ENCODE measurements at regions not wholly inside any gene's neighbourhood (a gene's known extent, or its start where the extent isn't known, plus 50 kb on each side); places are given as distances from the start of the nearest gene placed in this dataset.

GRCh38 chr3:25212736-25213135 lies 215.3 kb upstream of the RARB start:
- Histone ChIP-seq H3K4me3 (ENCODE audit: low read depth, low read length) (no peak overlapping the region), H3K27me3 (ENCODE audit: control insufficient read depth, insufficient read depth, low read length) (no peaks in the 10 kb centered on the region), H3K36me3 (ENCODE audit: control insufficient read depth, insufficient read depth, low read length) (no peaks in the 10 kb centered on the region), H3K9ac (ENCODE audit: low read length) (no peak overlapping the region), H3K9me3 (ENCODE audit: control insufficient read depth, insufficient read depth, low read depth, low read length) (no peaks in the 10 kb centered on the region), H3K4me1 (ENCODE audit: control insufficient read depth, insufficient read depth, low read length) (no peaks in the 10 kb centered on the region), H3K27ac (ENCODE audit: low read depth, low read length) (no peak overlapping the region)

- H3K36me3 ChIP-seq (ENCODE audit: control insufficient read depth, insufficient read depth, low read length): no peaks in the 10 kb centered on the region
- H3K27ac ChIP-seq (ENCODE audit: low read depth, low read length): no peak overlapping the region
- H3K9ac ChIP-seq (ENCODE audit: low read length): no peak overlapping the region
- H3K4me1 ChIP-seq (ENCODE audit: control insufficient read depth, insufficient read depth, low read length): no peaks in the 10 kb centered on the region
- H3K4me3 ChIP-seq (ENCODE audit: low read depth, low read length): no peak overlapping the region
- no peaks in the 10 kb centered on the region for H3K27me3 ChIP-seq (ENCODE audit: control insufficient read depth, insufficient read depth, low read length)
- H3K9me3 ChIP-seq (ENCODE audit: control insufficient read depth, insufficient read depth, low read depth, low read length): no peaks in the 10 kb centered on the region
These were observed 214.0 kb upstream of the RARB start for GRCh38 chr3:25214034-25214433.

GRCh38 chr3:25218362-25218761 lies 209.7 kb upstream of the RARB start:
- no peak overlapping the region for H3K4me3 ChIP-seq (ENCODE audit: low read depth, low read length)
- no peak overlapping the region for H3K9ac ChIP-seq (ENCODE audit: low read length)
- no peaks in the 10 kb centered on the region for H3K4me1 ChIP-seq (ENCODE audit: control insufficient read depth, insufficient read depth, low read length)
- H3K27me3 ChIP-seq (ENCODE audit: control insufficient read depth, insufficient read depth, low read length): no peaks in the 10 kb centered on the region
- H3K9me3 ChIP-seq (ENCODE audit: control insufficient read depth, insufficient read depth, low read depth, low read length): no peaks in the 10 kb centered on the region
- no peak overlapping the region for H3K27ac ChIP-seq (ENCODE audit: low read depth, low read length)
- H3K36me3 ChIP-seq (ENCODE audit: control insufficient read depth, insufficient read depth, low read length): no peaks in the 10 kb centered on the region

- Histone ChIP-seq H3K27me3 (ENCODE audit: control insufficient read depth, insufficient read depth, low read length) (no peaks in the 10 kb centered on the region), H3K4me3 (ENCODE audit: low read depth, low read length) (no peak overlapping the region), H3K4me1 (ENCODE audit: control insufficient read depth, insufficient read depth, low read length) (peaks cover 6% of the 10 kb centered on the region), H3K36me3 (ENCODE audit: control insufficient read depth, insufficient read depth, low read length) (no peaks in the 10 kb centered on the region), H3K9me3 (ENCODE audit: control insufficient read depth, insufficient read depth, low read depth, low read length) (no peaks in the 10 kb centered on the region), H3K9ac (ENCODE audit: low read length) (no peak overlapping the region), H3K27ac (ENCODE audit: low read depth, low read length) (no peak overlapping the region)
These were observed 201.3 kb upstream of the RARB start for GRCh38 chr3:25226747-25227146.

- H3K4me1 ChIP-seq (ENCODE audit: control insufficient read depth, insufficient read depth, low read length): peaks cover 6% of the 10 kb centered on the region
- H3K4me3 ChIP-seq (ENCODE audit: low read depth, low read length): no peak overlapping the region
- no peak overlapping the region for H3K9ac ChIP-seq (ENCODE audit: low read length)
- no peaks in the 10 kb centered on the region for H3K36me3 ChIP-seq (ENCODE audit: control insufficient read depth, insufficient read depth, low read length)
- no peak overlapping the region for H3K27ac ChIP-seq (ENCODE audit: low read depth, low read length)
- H3K27me3 ChIP-seq (ENCODE audit: control insufficient read depth, insufficient read depth, low read length): no peaks in the 10 kb centered on the region
- H3K9me3 ChIP-seq (ENCODE audit: control insufficient read depth, insufficient read depth, low read depth, low read length): no peaks in the 10 kb centered on the region
These were observed 198.5 kb upstream of the RARB start for GRCh38 chr3:25229586-25229985.

GRCh38 chr3:25235031-25235430 lies 193.0 kb upstream of the RARB start:
- Histone ChIP-seq H3K27me3 (ENCODE audit: control insufficient read depth, insufficient read depth, low read length) (no peaks in the 10 kb centered on the region), H3K9me3 (ENCODE audit: control insufficient read depth, insufficient read depth, low read depth, low read length) (no peaks in the 10 kb centered on the region), H3K36me3 (ENCODE audit: control insufficient read depth, insufficient read depth, low read length) (no peaks in the 10 kb centered on the region), H3K4me3 (ENCODE audit: low read depth, low read length) (no peak overlapping the region), H3K9ac (ENCODE audit: low read length) (no peak overlapping the region), H3K4me1 (ENCODE audit: control insufficient read depth, insufficient read depth, low read length) (peaks cover 6% of the 10 kb centered on the region), H3K27ac (ENCODE audit: low read depth, low read length) (no peak overlapping the region)

- Histone ChIP-seq H3K9me3 (ENCODE audit: control insufficient read depth, insufficient read depth, low read depth, low read length) (no peaks in the 10 kb centered on the region), H3K4me1 (ENCODE audit: control insufficient read depth, insufficient read depth, low read length) (peaks cover 6% of the 10 kb centered on the region), H3K27me3 (ENCODE audit: control insufficient read depth, insufficient read depth, low read length) (no peaks in the 10 kb centered on the region), H3K36me3 (ENCODE audit: control insufficient read depth, insufficient read depth, low read length) (no peaks in the 10 kb centered on the region), H3K4me3 (ENCODE audit: low read depth, low read length) (no peak overlapping the region), H3K9ac (ENCODE audit: low read length) (no peak overlapping the region), H3K27ac (ENCODE audit: low read depth, low read length) (no peak overlapping the region)
These were observed 192.6 kb upstream of the RARB start for GRCh38 chr3:25235466-25235865.

- Histone ChIP-seq H3K4me1 (ENCODE audit: control insufficient read depth, insufficient read depth, low read length) (no peaks in the 10 kb centered on the region), H3K27ac (ENCODE audit: low read depth, low read length) (no peak overlapping the region)
These were observed 190.5 kb upstream of the RARB start for GRCh38 chr3:25237602-25238001.

GRCh38 chr3:25239042-25239441 lies 189.0 kb upstream of the RARB start:
- no peak overlapping the region for H3K4me3 ChIP-seq (ENCODE audit: low read depth, low read length)
- no peak overlapping the region for H3K9ac ChIP-seq (ENCODE audit: low read length)
- peaks cover 4% of the 10 kb centered on the region; the same call in 1 of the 2 replicates for H3K9me3 ChIP-seq (ENCODE audit: control insufficient read depth, insufficient read depth, low read depth, low read length)
- H3K27ac ChIP-seq (ENCODE audit: low read depth, low read length): no peak overlapping the region
- H3K4me1 ChIP-seq (ENCODE audit: control insufficient read depth, insufficient read depth, low read length): no peaks in the 10 kb centered on the region
- H3K36me3 ChIP-seq (ENCODE audit: control insufficient read depth, insufficient read depth, low read length): no peaks in the 10 kb centered on the region
- H3K27me3 ChIP-seq (ENCODE audit: control insufficient read depth, insufficient read depth, low read length): no peaks in the 10 kb centered on the region

More at GRCh38 chr3:25237602-25238001, 190.5 kb upstream of the RARB start:
- Histone ChIP-seq H3K9ac (ENCODE audit: low read length) (no peak overlapping the region), H3K27me3 (ENCODE audit: control insufficient read depth, insufficient read depth, low read length) (no peaks in the 10 kb centered on the region), H3K4me3 (ENCODE audit: low read depth, low read length) (no peak overlapping the region), H3K36me3 (ENCODE audit: control insufficient read depth, insufficient read depth, low read length) (no peaks in the 10 kb centered on the region), H3K9me3 (ENCODE audit: control insufficient read depth, insufficient read depth, low read depth, low read length) (peaks cover 4% of the 10 kb centered on the region; the same call in 1 of the 2 replicates)

GRCh38 chr3:25246913-25247312 lies 181.2 kb upstream of the RARB start:
- Histone ChIP-seq H3K9me3 (ENCODE audit: control insufficient read depth, insufficient read depth, low read depth, low read length) (peaks cover 10% of the 10 kb centered on the region; the same call in 1 of the 2 replicates), H3K9ac (ENCODE audit: low read length) (no peak overlapping the region), H3K4me3 (ENCODE audit: low read depth, low read length) (no peak overlapping the region), H3K27ac (ENCODE audit: low read depth, low read length) (no peak overlapping the region), H3K36me3 (ENCODE audit: control insufficient read depth, insufficient read depth, low read length) (no peaks in the 10 kb centered on the region), H3K27me3 (ENCODE audit: control insufficient read depth, insufficient read depth, low read length) (no peaks in the 10 kb centered on the region), H3K4me1 (ENCODE audit: control insufficient read depth, insufficient read depth, low read length) (0 out of 2 replicates have a peak, but pooled peaks cover 3% of the 10 kb centered on the region)

GRCh38 chr3:25252291-25252690 lies 175.8 kb upstream of the RARB start:
- H3K9ac ChIP-seq (ENCODE audit: low read length): no peak overlapping the region

GRCh38 chr3:25257026-25257425 lies 171.0 kb upstream of the RARB start:
- Histone ChIP-seq H3K27me3 (ENCODE audit: control insufficient read depth, insufficient read depth, low read length) (no peaks in the 10 kb centered on the region), H3K36me3 (ENCODE audit: control insufficient read depth, insufficient read depth, low read length) (no peaks in the 10 kb centered on the region), H3K4me3 (ENCODE audit: low read depth, low read length) (no peak overlapping the region), H3K9me3 (ENCODE audit: control insufficient read depth, insufficient read depth, low read depth, low read length) (no peaks in the 10 kb centered on the region), H3K9ac (ENCODE audit: low read length) (no peak overlapping the region), H3K4me1 (ENCODE audit: control insufficient read depth, insufficient read depth, low read length) (no peaks in the 10 kb centered on the region), H3K27ac (ENCODE audit: low read depth, low read length) (no peak overlapping the region)

More at GRCh38 chr3:25252291-25252690, 175.8 kb upstream of the RARB start:
- H3K4me1 ChIP-seq (ENCODE audit: control insufficient read depth, insufficient read depth, low read length): no peaks in the 10 kb centered on the region
- no peaks in the 10 kb centered on the region for H3K36me3 ChIP-seq (ENCODE audit: control insufficient read depth, insufficient read depth, low read length)
- H3K27ac ChIP-seq (ENCODE audit: low read depth, low read length): no peak overlapping the region
- peaks cover 10% of the 10 kb centered on the region; the same call in 1 of the 2 replicates for H3K9me3 ChIP-seq (ENCODE audit: control insufficient read depth, insufficient read depth, low read depth, low read length)
- H3K27me3 ChIP-seq (ENCODE audit: control insufficient read depth, insufficient read depth, low read length): no peaks in the 10 kb centered on the region
- no peak overlapping the region for H3K4me3 ChIP-seq (ENCODE audit: low read depth, low read length)

Measured in HUES6 (cell line).